ENCODE measurements at regions not wholly inside any gene's neighbourhood (a gene's known extent, or its start where the extent isn't known, plus 50 kb on each side); places are given as distances from the start of the nearest gene placed in this dataset.

GRCh38 chr12:125684968-125685790 lies 619.9 kb downstream of the AACS start:
- no peak for DNase-seq (ENCODE audit: low read depth in 1 of 2, low spot score in 2 of 2)

More at GRCh38 chr12:125684968-125685790, 619.9 kb downstream of the AACS start:
- TF ChIP-seq MAFK (IDR thresholded peaks at IDR 0.05; ENCODE audit: low read depth, low read length) (peak; percentile 60; the same call in 1 of the 2 replicates), SIN3A (conservative IDR thresholded peaks at IDR 0.05 in 1 of 2, IDR thresholded peaks at IDR 0.05 in 1 of 2; ENCODE audit: low read depth in 1 of 2, low read length in 2 of 2) (no peak), BACH1 (IDR thresholded peaks at IDR 0.05; ENCODE audit: low read length) (peak; percentile 93)
- H3K27me3 ChIP-seq (replicated peaks in 1 of 4; ENCODE audit: control insufficient read depth in 3 of 4, extremely low read depth in 1 of 4, insufficient read depth in 3 of 4, low read length in 3 of 4) = peaks cover 0 to 3% (median 0%) of the 10 kb centered on the region in 4 experiments; a peak in 2 of 7 replicates
- H4K5ac ChIP-seq (ENCODE audit: insufficient read length, low read depth, low read length) = no peak overlapping the region
- H3K14ac ChIP-seq (ENCODE audit: insufficient read length) = no peak overlapping the region
- no peak overlapping the region for H4K8ac ChIP-seq (ENCODE audit: extremely low read depth, insufficient read depth, low read length)
- no peak overlapping the region for H2BK12ac ChIP-seq (ENCODE audit: low read depth, low read length)
- no peaks in the 10 kb centered on the region for H3K9me3 ChIP-seq (ENCODE audit: insufficient read depth in 2 of 2, low read depth in 1 of 2, low read length in 1 of 2)
- H4K91ac ChIP-seq (replicated peaks; ENCODE audit: insufficient read length, low read length) = no peak overlapping the region
- H3K4me1 ChIP-seq (replicated peaks in 1 of 4; ENCODE audit: control insufficient read depth in 3 of 4, insufficient read depth in 4 of 4, low read length in 3 of 4) = peaks cover 0 to under 1% (median 0%) of the 10 kb centered on the region in 4 experiments; a peak in 1 of 7 replicates
- no peaks in the 10 kb centered on the region for H3K36me3 ChIP-seq (ENCODE audit: control insufficient read depth in 2 of 4, insufficient read depth in 4 of 4, low read length in 3 of 4)
- no peak overlapping the region for H2BK20ac ChIP-seq (ENCODE audit: low read length)
- H3K79me1 ChIP-seq (ENCODE audit: low read depth, low read length) = no peaks in the 10 kb centered on the region
- no peaks in the 10 kb centered on the region for H3K79me2 ChIP-seq (ENCODE audit: control insufficient read depth in 1 of 2, insufficient read depth in 2 of 2, low read length in 2 of 2)
- ChIA-PET POLR2A (ENCODE audit: partially characterized antibody) (no interaction called here), CTCF (ENCODE audit: partially characterized antibody) (interaction anchor here (0.6 to 3.2 kb wide), 9 partner anchors 9 to 153 kb away, joined by 3 to 22 read pairs (median 7); no protein-coding TSS in a partner anchor)
- H3K23ac ChIP-seq (ENCODE audit: insufficient read length) = no peak overlapping the region
- no peak overlapping the region for H3K4me2 ChIP-seq (ENCODE audit: insufficient read depth in 1 of 2, low read depth in 2 of 2, low read length in 2 of 2)
- H3K4ac ChIP-seq (replicated peaks; ENCODE audit: insufficient read length, low read depth, low read length) = no peak overlapping the region
- 87% methylated on average over 17 of the region's 17 CpGs; no CpG with 5 or more reads in 1 of the 2 experiments for WGBS, 2 experiments (ENCODE audit: extremely low coverage in 1 of 2, insufficient coverage in 1 of 2, insufficient read length in 1 of 2, insufficient replicate concordance in 2 of 2, low coverage in 1 of 2, low lambda C conversion rate in 2 of 2, missing lambda C conversion rate in 1 of 2)
- H3K56ac ChIP-seq (replicated peaks; ENCODE audit: insufficient read length, low read depth, low read length) = no peak overlapping the region
- H4K20me1 ChIP-seq (replicated peaks in 1 of 2; ENCODE audit: control insufficient read depth in 1 of 2, insufficient read depth in 2 of 2, low read length in 2 of 2) = peaks cover 0 to 2% of the 10 kb centered on the region in 2 experiments
- H3K4me3 ChIP-seq (ENCODE audit: extremely low read depth in 1 of 4, insufficient read depth in 2 of 4, low read depth in 3 of 4, low read length in 4 of 4) = no peak overlapping the region
- no peak overlapping the region for H2BK15ac ChIP-seq (ENCODE audit: low read length)
- FAIRE-seq = no peak
- H3K23me2 ChIP-seq (ENCODE audit: low read depth, low read length) = no peaks in the 10 kb centered on the region
- peak overlapping the region; percentile 12; the same call in 1 of the 2 replicates for H3K18ac ChIP-seq (ENCODE audit: extremely low read depth, low read length)
- H2BK5ac ChIP-seq (ENCODE audit: low read depth, low read length) = no peak overlapping the region
- H2BK120ac ChIP-seq (replicated peaks; ENCODE audit: low read depth, low read length) = no peak overlapping the region
- H2AFZ ChIP-seq (ENCODE audit: low read length) = no peak overlapping the region
- H3K27ac ChIP-seq (ENCODE audit: low read depth, low read length) = no peak overlapping the region
- H3K9ac ChIP-seq (replicated peaks in 1 of 4; ENCODE audit: extremely low read depth in 1 of 4, low read depth in 3 of 4, low read length in 3 of 4) = no peak overlapping the region
- H2AK5ac ChIP-seq (ENCODE audit: low read depth, low read length) = no peak overlapping the region
